Activated CD4-positive, alpha-beta T cell treated with anti-CD3 and anti-CD28 coated beads, Interleukin-2, amount 10 ng/mL, durations not matched to agents 7 days and 5 days (primary cell): ENCODE measurements at regions not wholly inside any gene's neighbourhood (a gene's known extent, or its start where the extent isn't known, plus 50 kb on each side); places are given as distances from the start of the nearest gene placed in this dataset.
A peak's percentile ranks its signal among the peaks of the same experiment; 100 is the strongest.
"Not testable (repeated sequence)": the region's sequence is repeated elsewhere in the genome, so short reads cannot be mapped to it uniquely, and the experiment has no call there.

Source experiments
- CTCF ChIA-PET: fragments of 350-600 bp; sonication (Branson Sonifier 250); formaldehyde crosslinking; loops from one replicate; lab custom pipeline; 2021; ENCODE audit warnings: antibody characterized with exemption; lab: Charles Lee
- POLR2A ChIA-PET: fragments of 350-600 bp; sonication (Branson Sonifier 250); formaldehyde crosslinking; loops from one replicate; lab custom pipeline; 2021; ENCODE audit warnings: antibody characterized with exemption; lab: Charles Lee
- DNase-seq: peaks from one replicate; pipeline ENCODE4 v3.0.0-alpha.2; 2020
- H3K27ac Mint-ChIP-seq: one replicate; pipeline ENCODE4 v1.8.0; 2021; ENCODE audit warnings: mild to moderate bottlenecking, moderate library complexity, mixed read lengths
- H3K27me3 Mint-ChIP-seq: one replicate; pipeline ENCODE4 v1.8.0; 2021; ENCODE audit warnings: mixed read lengths
- H3K36me3 Mint-ChIP-seq: one replicate; pipeline ENCODE4 v1.8.0; 2021; ENCODE audit warnings: low read depth, mixed read lengths
- H3K4me1 Mint-ChIP-seq: one replicate; pipeline ENCODE4 v1.8.0; 2021; ENCODE audit warnings: mixed read lengths
- H3K4me3 Mint-ChIP-seq: one replicate; pipeline ENCODE4 v1.8.0; 2021; ENCODE audit warnings: mild to moderate bottlenecking, moderate library complexity, mixed read lengths
- H3K9me3 Mint-ChIP-seq: one replicate; pipeline ENCODE4 v1.8.0; 2021; ENCODE audit warnings: mixed read lengths

GRCh38 chr13:76829572-76830327, 56.5 kb downstream of the KCTD12 start:
- H3K36me3 Mint-ChIP-seq: no peaks in the 10 kb centered on the region
- H3K27me3 Mint-ChIP-seq: no peaks in the 10 kb centered on the region
- no peak for DNase-seq
- CTCF ChIA-PET: interaction anchor here (1.4 kb wide), 1 partner anchor 13 kb away, joined by 3 read pairs; no protein-coding TSS in a partner anchor
- no peak overlapping the region for H3K27ac Mint-ChIP-seq
- H3K4me3 Mint-ChIP-seq: no peak overlapping the region
- H3K4me1 Mint-ChIP-seq: peaks cover 4% of the 10 kb centered on the region
- POLR2A ChIA-PET: no interaction called here
- H3K9me3 Mint-ChIP-seq: no peaks in the 10 kb centered on the region

- peaks cover 4% of the 10 kb centered on the region for H3K4me1 Mint-ChIP-seq
- DNase-seq: no peak
- POLR2A ChIA-PET: interaction anchor here (0.5 kb wide), 1 partner anchor 51 kb away, joined by 5 read pairs; no protein-coding TSS in a partner anchor
Measured at GRCh38 chr13:76828316-76828741, 57.9 kb downstream of the KCTD12 start.

GRCh38 chr13:76826527-76826926, 59.7 kb downstream of the KCTD12 start:
- Mint-ChIP-seq H3K9me3 (no peaks in the 10 kb centered on the region), H3K4me3 (no peak overlapping the region), H3K4me1 (peaks cover 4% of the 10 kb centered on the region), H3K36me3 (no peaks in the 10 kb centered on the region), H3K27me3 (no peaks in the 10 kb centered on the region), H3K27ac (no peak overlapping the region)
- POLR2A ChIA-PET: no interaction called here
- DNase-seq: no peak
- CTCF ChIA-PET: no interaction called here

More at GRCh38 chr13:76828316-76828741, 57.9 kb downstream of the KCTD12 start:
- Mint-ChIP-seq H3K36me3 (no peaks in the 10 kb centered on the region), H3K9me3 (no peaks in the 10 kb centered on the region), H3K27me3 (no peaks in the 10 kb centered on the region), H3K27ac (no peak overlapping the region), H3K4me3 (no peak overlapping the region)
- CTCF ChIA-PET: interaction anchor here (0.6 to 1.6 kb wide), 5 partner anchors 12 to 1461 kb away, joined by 3 to 4 read pairs (median 3); partner anchors contain the start of gene KCTD12

- ChIA-PET CTCF (no interaction called here), POLR2A (no interaction called here)
- Mint-ChIP-seq H3K36me3 (no peaks in the 10 kb centered on the region), H3K9me3 (no peaks in the 10 kb centered on the region), H3K27ac (no peak overlapping the region), H3K4me1 (peaks cover 4% of the 10 kb centered on the region), H3K4me3 (no peak overlapping the region), H3K27me3 (no peaks in the 10 kb centered on the region)
- DNase-seq: no peak
Measured at GRCh38 chr13:76825430-76825829, 60.8 kb downstream of the KCTD12 start.

GRCh38 chr13:76823969-76824368, 62.2 kb downstream of the KCTD12 start:
- ChIA-PET POLR2A (no interaction called here), CTCF (interaction anchor here (0.6 to 1.6 kb wide), 4 partner anchors 10 to 25 kb away, joined by 3 to 5 read pairs (median 3); no protein-coding TSS in a partner anchor)
- Mint-ChIP-seq H3K36me3 (no peaks in the 10 kb centered on the region), H3K27ac (no peak overlapping the region), H3K4me1 (peaks cover 4% of the 10 kb centered on the region), H3K9me3 (no peaks in the 10 kb centered on the region), H3K27me3 (no peaks in the 10 kb centered on the region), H3K4me3 (no peak overlapping the region)
- no peak for DNase-seq

- peak; percentile 21 for DNase-seq
- ChIA-PET CTCF (interaction anchor here (1.0 kb wide), 1 partner anchor 11 kb away, joined by 4 read pairs; no protein-coding TSS in a partner anchor), POLR2A (no interaction called here)
- Mint-ChIP-seq H3K9me3 (no peaks in the 10 kb centered on the region), H3K27me3 (peaks cover 5% of the 10 kb centered on the region), H3K36me3 (no peaks in the 10 kb centered on the region), H3K4me1 (no peaks in the 10 kb centered on the region), H3K4me3 (no peak overlapping the region), H3K27ac (no peak overlapping the region)
Measured at GRCh38 chr13:76822698-76823267, 63.4 kb downstream of the KCTD12 start.

- DNase-seq, H3K4me1 Mint-ChIP-seq, POLR2A ChIA-PET, H3K27ac Mint-ChIP-seq, H3K9me3 Mint-ChIP-seq, CTCF ChIA-PET, H3K4me3 Mint-ChIP-seq, H3K27me3 Mint-ChIP-seq, H3K36me3 Mint-ChIP-seq: not testable (repeated sequence)
Measured at GRCh38 chr13:76821222-76821621, 65.0 kb downstream of the KCTD12 start.

GRCh38 chr13:76820759-76821158, 65.4 kb downstream of the KCTD12 start:
- no peaks in the 10 kb centered on the region for H3K9me3 Mint-ChIP-seq
- no peak for DNase-seq
- H3K4me3 Mint-ChIP-seq: no peak overlapping the region
- no peaks in the 10 kb centered on the region for H3K4me1 Mint-ChIP-seq
- CTCF ChIA-PET: no interaction called here
- no peaks in the 10 kb centered on the region for H3K36me3 Mint-ChIP-seq
- H3K27me3 Mint-ChIP-seq: peaks cover 9% of the 10 kb centered on the region
- POLR2A ChIA-PET: no interaction called here
- H3K27ac Mint-ChIP-seq: no peak overlapping the region

- ChIA-PET CTCF (interaction anchor here (0.9 kb wide), 1 partner anchor 13 kb away, joined by 3 read pairs; no protein-coding TSS in a partner anchor), POLR2A (no interaction called here)
- Mint-ChIP-seq H3K27ac (no peak overlapping the region), H3K36me3 (no peaks in the 10 kb centered on the region), H3K4me1 (no peaks in the 10 kb centered on the region), H3K27me3 (peaks cover 22% of the 10 kb centered on the region), H3K9me3 (no peaks in the 10 kb centered on the region), H3K4me3 (no peak overlapping the region)
- no peak for DNase-seq
Measured at GRCh38 chr13:76816394-76816793, 69.8 kb downstream of the KCTD12 start.

GRCh38 chr13:76815344-76815743, 70.9 kb downstream of the KCTD12 start:
- H3K4me1 Mint-ChIP-seq: no peaks in the 10 kb centered on the region
- H3K36me3 Mint-ChIP-seq: no peaks in the 10 kb centered on the region
- ChIA-PET POLR2A (no interaction called here), CTCF (no interaction called here)
- H3K9me3 Mint-ChIP-seq: peaks cover under 1% of the 10 kb centered on the region
- H3K27me3 Mint-ChIP-seq: peaks cover 24% of the 10 kb centered on the region
- H3K4me3 Mint-ChIP-seq: no peak overlapping the region
- H3K27ac Mint-ChIP-seq: no peak overlapping the region
- DNase-seq: no peak

- DNase-seq: no peak
- no peaks in the 10 kb centered on the region for H3K4me1 Mint-ChIP-seq
- no peak overlapping the region for H3K4me3 Mint-ChIP-seq
- peaks cover 24% of the 10 kb centered on the region for H3K27me3 Mint-ChIP-seq
- no peak overlapping the region for H3K27ac Mint-ChIP-seq
- CTCF ChIA-PET: interaction anchor here (0.6 kb wide), 1 partner anchor 1097 kb away, joined by 3 read pairs; no protein-coding TSS in a partner anchor
- POLR2A ChIA-PET: no interaction called here
- peaks cover 6% of the 10 kb centered on the region for H3K9me3 Mint-ChIP-seq
- no peaks in the 10 kb centered on the region for H3K36me3 Mint-ChIP-seq
Measured at GRCh38 chr13:76813891-76814290, 72.3 kb downstream of the KCTD12 start.

GRCh38 chr13:76813000-76813691, 73.1 kb downstream of the KCTD12 start:
- no peaks in the 10 kb centered on the region for H3K4me1 Mint-ChIP-seq
- peaks cover 21% of the 10 kb centered on the region for H3K27me3 Mint-ChIP-seq
- no peaks in the 10 kb centered on the region for H3K36me3 Mint-ChIP-seq
- no peak overlapping the region for H3K27ac Mint-ChIP-seq
- no peak overlapping the region for H3K4me3 Mint-ChIP-seq
- DNase-seq: no peak
- peaks cover 8% of the 10 kb centered on the region for H3K9me3 Mint-ChIP-seq
- ChIA-PET POLR2A (no interaction called here), CTCF (interaction anchor here (0.6 kb wide), 1 partner anchor 1813 kb away, joined by 3 read pairs; no protein-coding TSS in a partner anchor)
